ENCODE measurements at regions not wholly inside any gene's neighbourhood (a gene's known extent, or its start where the extent isn't known, plus 50 kb on each side); places are given as distances from the start of the nearest gene placed in this dataset.

GRCh38 chr3:147846293-147846692 is 437.1 kb downstream of the ZIC1 start:
- DNase-seq: no peak
- Mint-ChIP-seq H3K4me1 (ENCODE audit: low read depth) (no peaks in the 10 kb centered on the region), H3K27me3 (ENCODE audit: low read depth) (no peaks in the 10 kb centered on the region), H3K4me3 (no peak overlapping the region), H3K36me3 (ENCODE audit: insufficient read depth) (no peaks in the 10 kb centered on the region), H3K9me3 (peaks cover 8% of the 10 kb centered on the region)
- ATAC-seq: no peak

GRCh38 chr3:147846854-147847478 is 437.8 kb downstream of the ZIC1 start:
- Mint-ChIP-seq H3K9me3 (peaks cover 10% of the 10 kb centered on the region), H3K27me3 (ENCODE audit: low read depth) (no peaks in the 10 kb centered on the region), H3K36me3 (ENCODE audit: insufficient read depth) (no peaks in the 10 kb centered on the region), H3K4me1 (ENCODE audit: low read depth) (no peaks in the 10 kb centered on the region), H3K4me3 (no peak overlapping the region)
- DNase-seq (no peak), ATAC-seq (no peak)

- no peak for ATAC-seq
- H3K4me1 Mint-ChIP-seq (ENCODE audit: low read depth): no peaks in the 10 kb centered on the region
- DNase-seq: no peak
- H3K27me3 Mint-ChIP-seq (ENCODE audit: low read depth): no peaks in the 10 kb centered on the region
- no peaks in the 10 kb centered on the region for H3K36me3 Mint-ChIP-seq (ENCODE audit: insufficient read depth)
- no peak overlapping the region for H3K4me3 Mint-ChIP-seq
- H3K9me3 Mint-ChIP-seq: peaks cover 3% of the 10 kb centered on the region
Measured at GRCh38 chr3:147851062-147851461, 441.9 kb downstream of the ZIC1 start.

- H3K27me3 Mint-ChIP-seq (ENCODE audit: low read depth): no peaks in the 10 kb centered on the region
- no peak for ATAC-seq
- H3K4me1 Mint-ChIP-seq (ENCODE audit: low read depth): no peaks in the 10 kb centered on the region
- no peaks in the 10 kb centered on the region for H3K36me3 Mint-ChIP-seq (ENCODE audit: insufficient read depth)
- DNase-seq: no peak
- H3K9me3 Mint-ChIP-seq: peaks cover 11% of the 10 kb centered on the region
- H3K4me3 Mint-ChIP-seq: no peak overlapping the region
Measured at GRCh38 chr3:147854542-147854941, 445.4 kb downstream of the ZIC1 start.

- Mint-ChIP-seq H3K36me3 (ENCODE audit: insufficient read depth) (no peaks in the 10 kb centered on the region), H3K4me1 (ENCODE audit: low read depth) (no peaks in the 10 kb centered on the region), H3K4me3 (no peak overlapping the region), H3K9me3 (peaks cover 21% of the 10 kb centered on the region), H3K27me3 (ENCODE audit: low read depth) (no peaks in the 10 kb centered on the region)
- ATAC-seq (no peak), DNase-seq (no peak)
Measured at GRCh38 chr3:147864754-147865354, 455.7 kb downstream of the ZIC1 start.

- H3K4me1 Mint-ChIP-seq (ENCODE audit: low read depth): no peaks in the 10 kb centered on the region
- H3K4me3 Mint-ChIP-seq: no peak overlapping the region
- ATAC-seq (no peak), DNase-seq (no peak)
- no peaks in the 10 kb centered on the region for H3K27me3 Mint-ChIP-seq (ENCODE audit: low read depth)
- peaks cover 21% of the 10 kb centered on the region for H3K9me3 Mint-ChIP-seq
- no peaks in the 10 kb centered on the region for H3K36me3 Mint-ChIP-seq (ENCODE audit: insufficient read depth)
Measured at GRCh38 chr3:147866561-147866960, 457.4 kb downstream of the ZIC1 start.

GRCh38 chr3:147872568-147872967 is 463.4 kb downstream of the ZIC1 start:
- no peak for ATAC-seq

GRCh38 chr3:147875498-147875897 is 466.3 kb downstream of the ZIC1 start:
- ATAC-seq (no peak), DNase-seq (no peak)
- Mint-ChIP-seq H3K36me3 (ENCODE audit: insufficient read depth) (no peaks in the 10 kb centered on the region), H3K9me3 (peaks cover 13% of the 10 kb centered on the region), H3K4me1 (ENCODE audit: low read depth) (no peaks in the 10 kb centered on the region), H3K27me3 (ENCODE audit: low read depth) (no peaks in the 10 kb centered on the region), H3K4me3 (no peak overlapping the region)

More at GRCh38 chr3:147872568-147872967, 463.4 kb downstream of the ZIC1 start:
- Mint-ChIP-seq H3K27me3 (ENCODE audit: low read depth) (no peaks in the 10 kb centered on the region), H3K4me1 (ENCODE audit: low read depth) (no peaks in the 10 kb centered on the region), H3K36me3 (ENCODE audit: insufficient read depth) (no peaks in the 10 kb centered on the region), H3K9me3 (peaks cover 17% of the 10 kb centered on the region), H3K4me3 (no peak overlapping the region)
- DNase-seq: no peak

- DNase-seq (no peak), ATAC-seq (no peak)
- Mint-ChIP-seq H3K36me3 (ENCODE audit: insufficient read depth) (no peaks in the 10 kb centered on the region), H3K4me3 (no peak overlapping the region), H3K4me1 (ENCODE audit: low read depth) (no peaks in the 10 kb centered on the region), H3K9me3 (peaks cover 17% of the 10 kb centered on the region), H3K27me3 (ENCODE audit: low read depth) (no peaks in the 10 kb centered on the region)
Measured at GRCh38 chr3:147881933-147882332, 472.8 kb downstream of the ZIC1 start.

GRCh38 chr3:147886879-147887278 is 477.7 kb downstream of the ZIC1 start:
- Mint-ChIP-seq H3K27me3 (ENCODE audit: low read depth) (no peaks in the 10 kb centered on the region), H3K4me3 (no peak overlapping the region), H3K36me3 (ENCODE audit: insufficient read depth) (no peaks in the 10 kb centered on the region), H3K9me3 (peaks cover 12% of the 10 kb centered on the region), H3K4me1 (ENCODE audit: low read depth) (no peaks in the 10 kb centered on the region)
- ATAC-seq: no peak
- DNase-seq: no peak

- H3K4me1 Mint-ChIP-seq (ENCODE audit: low read depth): no peaks in the 10 kb centered on the region
- ATAC-seq: no peak
- no peaks in the 10 kb centered on the region for H3K36me3 Mint-ChIP-seq (ENCODE audit: insufficient read depth)
- peaks cover 7% of the 10 kb centered on the region for H3K9me3 Mint-ChIP-seq
- no peaks in the 10 kb centered on the region for H3K27me3 Mint-ChIP-seq (ENCODE audit: low read depth)
- H3K4me3 Mint-ChIP-seq: no peak overlapping the region
- DNase-seq: no peak
Measured at GRCh38 chr3:147887797-147888196, 478.6 kb downstream of the ZIC1 start.

GRCh38 chr3:147890114-147890513 is 480.9 kb downstream of the ZIC1 start:
- no peak for ATAC-seq

GRCh38 chr3:147895509-147895908 is 486.3 kb downstream of the ZIC1 start:
- ATAC-seq (no peak), DNase-seq (no peak)
- Mint-ChIP-seq H3K27me3 (ENCODE audit: low read depth) (no peaks in the 10 kb centered on the region), H3K36me3 (ENCODE audit: insufficient read depth) (no peaks in the 10 kb centered on the region), H3K4me3 (no peak overlapping the region), H3K4me1 (ENCODE audit: low read depth) (no peaks in the 10 kb centered on the region), H3K9me3 (peaks cover 2% of the 10 kb centered on the region)

More at GRCh38 chr3:147890114-147890513, 480.9 kb downstream of the ZIC1 start:
- no peaks in the 10 kb centered on the region for H3K4me1 Mint-ChIP-seq (ENCODE audit: low read depth)
- DNase-seq: no peak
- H3K4me3 Mint-ChIP-seq: no peak overlapping the region
- H3K36me3 Mint-ChIP-seq (ENCODE audit: insufficient read depth): no peaks in the 10 kb centered on the region
- no peaks in the 10 kb centered on the region for H3K27me3 Mint-ChIP-seq (ENCODE audit: low read depth)
- H3K9me3 Mint-ChIP-seq: peaks cover 4% of the 10 kb centered on the region

GRCh38 chr3:147900851-147901250 is 491.7 kb downstream of the ZIC1 start:
- DNase-seq: no peak

GRCh38 chr3:147903026-147903425 is 493.9 kb downstream of the ZIC1 start:
- Mint-ChIP-seq H3K36me3 (ENCODE audit: insufficient read depth) (no peaks in the 10 kb centered on the region), H3K9me3 (peaks cover 9% of the 10 kb centered on the region), H3K27me3 (ENCODE audit: low read depth) (no peaks in the 10 kb centered on the region), H3K4me3 (no peak overlapping the region), H3K4me1 (ENCODE audit: low read depth) (no peaks in the 10 kb centered on the region)
- no peak for ATAC-seq
- DNase-seq: no peak

More at GRCh38 chr3:147900851-147901250, 491.7 kb downstream of the ZIC1 start:
- Mint-ChIP-seq H3K27me3 (ENCODE audit: low read depth) (no peaks in the 10 kb centered on the region), H3K4me3 (no peak overlapping the region), H3K4me1 (ENCODE audit: low read depth) (no peaks in the 10 kb centered on the region), H3K36me3 (ENCODE audit: insufficient read depth) (no peaks in the 10 kb centered on the region), H3K9me3 (peaks cover 9% of the 10 kb centered on the region)
- no peak for ATAC-seq

Data from activated T-cell treated with anti-CD3 and anti-CD28 coated beads, Interleukin-2, amount 50 U/mL, for 4 hours (primary cell).